NCI-H1930 (cell line): ENCODE measurements at regions not wholly inside any gene's neighbourhood (a gene's known extent, or its start where the extent isn't known, plus 50 kb on each side); places are given as distances from the start of the nearest gene placed in this dataset.

Experiments used
- DNase-seq, 2 experiments: peaks; one replicate each; lab custom pipeline; 2025; lab: John Stamatoyannopoulos, UW

DNA sequence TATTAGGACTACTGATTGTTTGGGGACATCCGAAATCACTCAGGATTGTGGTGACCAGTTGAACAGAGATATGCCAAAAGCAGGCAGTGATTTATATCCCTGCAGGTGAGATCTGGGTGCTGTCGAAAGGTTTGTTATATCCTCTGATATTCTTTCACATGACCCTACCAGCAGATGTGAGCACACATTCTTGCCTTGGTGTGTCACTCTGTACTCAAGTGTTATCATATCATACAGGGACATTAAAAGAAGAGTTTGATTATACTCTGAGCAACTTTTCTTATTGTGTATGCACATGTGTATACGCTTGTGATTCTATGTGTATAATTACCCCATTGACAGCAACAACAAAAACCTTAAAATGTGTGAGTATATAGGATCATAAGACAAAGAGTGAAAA, 381.2 kb upstream of the IGFBP7 start:
- no peak for DNase-seq

DNA sequence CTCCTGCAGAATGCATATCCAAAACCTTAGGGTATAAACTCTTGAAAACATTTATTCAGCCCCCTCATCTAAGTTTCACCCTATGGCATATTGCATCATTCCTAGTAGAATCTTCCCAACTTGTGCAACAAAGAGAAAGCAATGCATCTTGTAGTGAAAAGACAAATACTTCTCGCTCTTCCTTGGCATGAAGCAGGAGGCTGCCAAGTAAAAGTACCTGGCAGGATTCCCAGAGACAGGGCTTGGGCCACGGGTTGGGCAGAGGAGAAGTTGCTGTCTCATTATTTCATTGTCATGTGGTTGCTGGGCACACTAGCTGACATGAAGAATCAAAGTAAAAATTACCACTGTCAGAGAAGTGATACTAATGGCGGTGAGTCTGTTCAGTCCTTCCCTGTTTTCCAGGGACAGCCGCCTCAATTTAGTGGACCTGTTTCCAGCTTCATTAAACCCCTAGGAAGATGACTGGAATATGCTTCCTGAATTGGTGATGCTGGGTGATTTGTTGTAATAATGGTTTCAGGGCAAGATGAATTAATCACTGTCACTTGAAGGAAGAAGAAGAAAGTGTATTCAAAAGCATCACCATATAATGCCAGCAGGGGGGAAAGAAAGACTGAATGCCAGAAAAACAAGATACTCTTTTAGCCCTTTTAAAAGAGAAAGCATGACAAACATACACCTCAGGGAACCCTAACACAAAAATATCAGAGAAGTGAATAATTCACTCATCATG, 380.5 kb upstream of the IGFBP7 start:
- no peak for DNase-seq

DNA sequence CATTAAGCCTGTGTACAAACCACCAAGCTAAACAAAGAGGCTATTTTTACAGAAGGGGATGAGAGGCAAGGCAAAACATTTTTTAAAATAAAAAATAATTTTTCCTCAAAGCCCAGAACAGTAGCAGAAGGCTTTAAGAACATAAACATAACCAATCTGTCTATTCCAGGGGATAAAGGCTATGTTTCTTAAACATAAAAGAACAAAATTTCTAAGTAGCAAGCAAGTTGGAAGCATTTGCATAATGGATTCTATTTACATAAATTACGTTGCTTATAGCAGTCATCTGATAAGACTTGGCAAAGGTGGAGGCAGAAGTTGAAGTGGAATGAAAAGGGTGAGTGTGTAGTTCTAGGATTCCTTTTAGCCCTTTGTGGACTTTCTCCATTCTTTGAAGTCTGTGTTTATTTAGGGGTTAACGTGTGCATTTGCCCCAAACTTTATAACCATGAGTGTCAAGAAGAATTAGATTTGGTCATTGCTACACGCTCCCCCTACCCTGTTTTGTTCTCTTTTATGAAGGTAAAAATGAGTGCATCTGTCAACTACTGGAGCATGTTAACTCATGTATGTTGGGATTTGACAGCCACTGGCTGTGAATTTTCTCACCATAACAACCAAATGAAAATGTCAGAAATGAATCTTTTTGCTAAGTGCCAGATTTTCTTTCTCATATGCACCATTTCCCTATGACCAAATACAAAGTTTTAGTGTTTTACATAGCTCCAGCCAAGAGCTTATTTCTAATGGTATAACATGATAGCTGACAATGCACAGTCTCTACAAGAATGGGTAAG, 378.4 kb upstream of the IGFBP7 start:
- DNase-seq: no peak

- no peak for DNase-seq
Measured at GRCh38 chr4:57475424-57475823, 365.2 kb upstream of the IGFBP7 start.

- no peak for DNase-seq
Measured at GRCh38 chr4:57465321-57466056, 355.3 kb upstream of the IGFBP7 start.

GRCh38 chr4:57462843-57463242, 352.7 kb upstream of the IGFBP7 start:
- no peak for DNase-seq

DNA sequence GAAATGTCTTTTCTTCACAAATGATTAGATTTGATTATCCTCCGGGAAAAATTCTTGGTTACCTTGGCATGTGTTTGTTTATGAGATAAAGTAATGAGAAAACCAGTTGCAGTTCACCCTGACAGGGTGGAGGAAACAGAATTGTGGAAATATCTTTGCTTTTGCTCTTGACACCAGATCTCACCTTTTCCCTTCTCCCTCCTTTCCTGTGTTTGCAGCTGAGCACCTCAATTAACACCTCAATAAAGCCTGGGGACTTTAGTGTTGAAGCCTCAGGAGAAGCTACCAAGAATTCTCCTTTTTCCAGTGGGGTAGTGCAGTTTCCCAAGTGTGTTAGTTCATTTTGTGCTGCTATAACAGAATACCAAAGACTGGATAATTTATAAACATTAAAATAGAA, 350.8 kb upstream of the IGFBP7 start:
- DNase-seq: no peak

DNA sequence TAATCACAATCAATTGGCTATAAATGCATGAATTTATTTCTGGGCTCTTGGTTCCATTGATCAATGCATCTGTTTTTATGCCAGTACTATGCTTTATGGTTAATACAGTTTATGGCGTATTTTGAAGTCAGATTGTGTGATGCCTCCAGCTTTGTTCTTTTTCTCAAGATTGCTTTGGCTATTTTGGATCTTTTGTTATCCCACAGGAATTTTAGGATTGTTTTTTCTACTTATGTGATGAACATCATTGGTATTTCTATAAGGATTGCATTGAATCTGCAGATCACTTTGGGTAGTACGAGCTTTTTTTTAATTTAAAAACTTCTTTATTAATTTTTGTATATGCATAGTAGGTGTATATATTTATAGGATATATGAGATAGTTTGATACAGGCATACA, 338.7 kb upstream of the IGFBP7 start:
- no peak for DNase-seq

GRCh38 chr4:57448452-57448851, 338.3 kb upstream of the IGFBP7 start:
- DNase-seq: no peak

GRCh38 chr4:57446266-57446665, 336.1 kb upstream of the IGFBP7 start:
- DNase-seq: no peak

DNA sequence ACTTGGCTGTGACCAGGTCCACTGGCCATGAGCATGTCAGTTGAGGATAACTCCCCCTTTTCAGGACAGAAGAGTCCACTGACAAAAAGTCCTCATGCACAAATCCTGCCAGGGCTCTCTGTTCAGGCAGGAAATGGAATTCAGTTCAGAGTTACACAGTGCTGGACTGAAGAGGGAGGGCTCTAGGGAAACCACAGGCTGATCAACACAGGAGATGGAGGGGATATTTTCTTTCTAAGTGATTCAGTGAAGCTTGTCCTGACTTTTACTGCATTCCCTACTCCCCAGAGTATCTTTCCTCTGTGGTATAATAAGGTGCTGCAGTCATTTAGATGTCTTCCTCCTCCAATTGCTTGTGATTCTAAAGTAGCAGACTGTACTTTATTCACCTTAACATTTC, 335.5 kb upstream of the IGFBP7 start:
- DNase-seq: no peak

DNA sequence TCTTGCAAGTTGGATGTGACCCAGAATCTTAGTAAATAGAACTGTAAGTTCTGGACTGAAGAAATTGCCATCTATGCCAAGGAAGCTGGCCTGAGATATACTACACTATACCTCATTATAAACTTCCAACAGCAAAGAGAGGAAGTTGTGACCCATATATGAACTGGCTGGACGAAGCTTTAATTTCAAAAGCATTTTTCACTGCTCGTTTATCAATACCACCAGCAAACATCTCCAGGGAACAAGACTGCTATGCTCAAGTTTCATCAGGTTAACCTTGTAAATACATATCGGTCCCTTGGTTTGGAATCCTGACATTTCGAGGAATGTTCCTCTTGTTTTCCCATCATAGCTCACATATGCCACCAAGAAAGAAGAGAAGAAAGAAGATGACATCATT, 334.5 kb upstream of the IGFBP7 start:
- DNase-seq: no peak

DNA sequence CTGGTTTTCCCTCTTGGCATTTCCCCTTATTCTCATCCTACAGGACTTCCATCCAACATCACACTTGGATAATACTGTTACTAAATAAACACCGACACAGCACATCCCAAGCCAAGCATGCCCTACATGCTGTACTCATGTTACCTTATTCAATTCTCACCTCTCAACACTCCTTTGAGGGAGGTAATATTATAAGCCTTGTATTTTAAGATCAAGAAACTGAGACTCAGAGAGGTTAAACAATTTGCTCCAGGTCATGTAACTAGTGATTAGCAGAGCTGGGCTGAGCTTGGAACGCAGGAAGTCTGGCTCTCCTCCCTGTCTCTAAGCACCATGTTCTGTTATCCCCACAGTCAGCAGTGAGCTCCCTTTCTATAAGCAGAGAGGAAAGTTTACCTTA, 333.6 kb upstream of the IGFBP7 start:
- no peak for DNase-seq

DNA sequence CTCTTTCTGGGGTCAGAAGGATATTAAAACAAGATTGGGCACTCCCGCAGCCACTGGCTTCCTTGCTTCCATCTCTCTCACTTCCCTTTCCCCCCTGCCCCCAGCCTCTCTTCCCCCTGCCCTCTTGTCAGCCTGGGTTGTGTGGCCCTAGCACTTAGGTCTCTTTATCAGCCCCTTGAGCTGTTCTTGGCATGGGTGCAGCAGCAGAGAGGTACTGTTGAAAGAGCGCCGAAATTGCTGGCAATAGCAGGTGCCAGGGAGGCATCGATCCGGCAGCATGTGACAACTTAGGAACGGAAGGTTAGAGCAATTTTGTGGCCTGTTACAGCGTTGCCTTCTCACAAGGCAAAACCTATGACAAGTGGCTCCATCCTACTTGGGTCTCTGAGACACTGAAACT, 333.1 kb upstream of the IGFBP7 start:
- no peak for DNase-seq

DNA sequence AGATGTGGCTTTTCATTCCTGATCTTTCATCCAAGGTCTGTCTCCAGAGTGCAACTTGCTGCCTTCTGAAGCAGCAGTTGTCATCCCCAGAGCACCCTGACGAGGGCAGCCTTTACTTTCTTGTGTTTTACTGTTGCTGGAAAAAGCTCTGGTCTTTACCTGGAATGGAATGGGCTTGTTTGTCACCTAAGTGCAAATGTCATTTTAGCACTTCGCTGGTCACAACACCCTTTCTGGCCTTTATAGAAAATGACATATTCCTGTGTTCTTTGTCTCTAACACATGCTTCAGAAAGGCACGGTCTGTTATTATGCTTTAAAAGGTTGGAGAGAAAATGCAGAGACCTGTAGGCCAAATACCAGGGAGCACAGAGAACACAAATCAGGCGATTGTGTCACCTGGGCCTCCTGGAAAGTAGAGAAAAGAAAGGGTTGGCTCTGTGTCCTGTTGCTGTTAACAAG, 332.7 kb upstream of the IGFBP7 start:
- DNase-seq: peak in 1 of 2 experiments; percentile 0

- no peak for DNase-seq
Measured at GRCh38 chr4:57442241-57442640, 332.1 kb upstream of the IGFBP7 start.

- DNase-seq: no peak
Measured at GRCh38 chr4:57437649-57438048, 327.5 kb upstream of the IGFBP7 start.

GRCh38 chr4:57435300-57435699, 325.1 kb upstream of the IGFBP7 start:
- no peak for DNase-seq

GRCh38 chr4:57430726-57431125, 320.5 kb upstream of the IGFBP7 start:
- no peak for DNase-seq

DNA sequence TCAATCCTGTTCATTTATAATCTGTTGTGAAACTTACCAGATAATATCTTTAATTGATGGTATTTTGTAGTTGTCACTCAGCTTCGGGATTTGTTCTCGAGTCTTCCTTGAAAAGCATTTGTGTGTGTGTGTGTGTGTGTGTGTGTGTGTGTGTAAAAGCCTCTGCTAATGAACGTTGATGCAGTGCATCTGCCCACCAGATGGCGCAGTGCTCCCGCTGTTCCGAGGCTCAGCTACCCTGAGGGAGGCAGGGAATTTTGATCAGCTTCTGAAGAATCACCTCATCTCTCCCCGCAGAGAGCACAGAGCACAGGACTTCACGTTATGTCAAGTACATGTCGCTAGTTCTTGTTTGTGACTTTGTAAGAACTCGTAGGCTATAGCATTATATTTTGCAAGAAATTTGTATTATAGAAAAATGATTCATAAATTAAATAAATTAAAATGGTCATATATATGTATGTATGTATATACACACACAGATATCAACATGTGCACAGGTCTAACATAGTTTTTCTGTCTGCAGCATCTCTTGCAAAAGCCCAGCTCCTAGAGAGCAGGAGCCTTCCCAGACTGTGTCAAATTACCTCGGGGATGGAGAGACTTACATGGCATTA, 316.7 kb upstream of the IGFBP7 start:
- DNase-seq: peak; percentile 3 to 41

GRCh38 chr4:57425610-57426009, 315.4 kb upstream of the IGFBP7 start:
- DNase-seq: no peak

GRCh38 chr4:57424232-57424897, 314.2 kb upstream of the IGFBP7 start:
- no peak for DNase-seq
